ENCODE measurements at regions not wholly inside any gene's neighbourhood (a gene's known extent, or its start where the extent isn't known, plus 50 kb on each side); places are given as distances from the start of the nearest gene placed in this dataset.
"Not testable (repeated sequence)": the region's sequence is repeated elsewhere in the genome, so short reads cannot be mapped to it uniquely, and the experiment has no call there.

GRCh38 chr1:221997012-221997411 lies 255.1 kb upstream of the DUSP10 start:
- not testable (repeated sequence) for TF ChIP-seq POLR2AphosphoS5 (IDR thresholded peaks at IDR 0.05); EP300 (conservative IDR thresholded peaks at IDR 0.05; ENCODE audit: poor library complexity, severe bottlenecking); CTCF (IDR thresholded peaks at IDR 0.05; ENCODE audit: poor library complexity, severe bottlenecking); TAF1 (IDR thresholded peaks at IDR 0.05; ENCODE audit: low read depth); EZH2 (IDR thresholded peaks at IDR 0.05; ENCODE audit: borderline replicate concordance, insufficient read depth, low read length, poor library complexity, severe bottlenecking); MXI1 (conservative IDR thresholded peaks at IDR 0.05; ENCODE audit: poor library complexity, severe bottlenecking); RAD21 (conservative IDR thresholded peaks at IDR 0.05); SMC3 (conservative IDR thresholded peaks at IDR 0.05; ENCODE audit: poor library complexity)
- TF ChIP-seq, protein P1, sequence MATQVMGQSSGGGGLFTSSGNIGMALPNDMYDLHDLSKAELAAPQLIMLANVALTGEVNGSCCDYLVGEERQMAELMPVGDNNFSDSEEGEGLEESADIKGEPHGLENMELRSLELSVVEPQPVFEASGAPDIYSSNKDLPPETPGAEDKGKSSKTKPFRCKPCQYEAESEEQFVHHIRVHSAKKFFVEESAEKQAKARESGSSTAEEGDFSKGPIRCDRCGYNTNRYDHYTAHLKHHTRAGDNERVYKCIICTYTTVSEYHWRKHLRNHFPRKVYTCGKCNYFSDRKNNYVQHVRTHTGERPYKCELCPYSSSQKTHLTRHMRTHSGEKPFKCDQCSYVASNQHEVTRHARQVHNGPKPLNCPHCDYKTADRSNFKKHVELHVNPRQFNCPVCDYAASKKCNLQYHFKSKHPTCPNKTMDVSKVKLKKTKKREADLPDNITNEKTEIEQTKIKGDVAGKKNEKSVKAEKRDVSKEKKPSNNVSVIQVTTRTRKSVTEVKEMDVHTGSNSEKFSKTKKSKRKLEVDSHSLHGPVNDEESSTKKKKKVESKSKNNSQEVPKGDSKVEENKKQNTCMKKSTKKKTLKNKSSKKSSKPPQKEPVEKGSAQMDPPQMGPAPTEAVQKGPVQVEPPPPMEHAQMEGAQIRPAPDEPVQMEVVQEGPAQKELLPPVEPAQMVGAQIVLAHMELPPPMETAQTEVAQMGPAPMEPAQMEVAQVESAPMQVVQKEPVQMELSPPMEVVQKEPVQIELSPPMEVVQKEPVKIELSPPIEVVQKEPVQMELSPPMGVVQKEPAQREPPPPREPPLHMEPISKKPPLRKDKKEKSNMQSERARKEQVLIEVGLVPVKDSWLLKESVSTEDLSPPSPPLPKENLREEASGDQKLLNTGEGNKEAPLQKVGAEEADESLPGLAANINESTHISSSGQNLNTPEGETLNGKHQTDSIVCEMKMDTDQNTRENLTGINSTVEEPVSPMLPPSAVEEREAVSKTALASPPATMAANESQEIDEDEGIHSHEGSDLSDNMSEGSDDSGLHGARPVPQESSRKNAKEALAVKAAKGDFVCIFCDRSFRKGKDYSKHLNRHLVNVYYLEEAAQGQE (IDR thresholded peaks at IDR 0.05; ENCODE audit: borderline replicate concordance): not testable (repeated sequence)

All from neural cell (in vitro differentiated cells).